IMR-90 (cell line): ENCODE measurements at regions not wholly inside any gene's neighbourhood (a gene's known extent, or its start where the extent isn't known, plus 50 kb on each side); places are given as distances from the start of the nearest gene placed in this dataset.

Experiments used
- ATAC-seq: fragments of 200-7000 bp; cut with Tn5 transposase; 2 replicates; pipeline ENCODE4 v1.9.1; 2020; ENCODE audit warnings: low read depth, mild to moderate bottlenecking, moderate library complexity
- BruUV-seq: library from RNA; stranded (reverse); fragments of 400-500 nt; replicated peaks from 2 replicates; lab custom pipeline; 2021; lab: Mats Ljungman, UMichigan
- CTCF ChIA-PET: fragments of 300-600 bp; formaldehyde crosslinking; extraction: SDS; loops from one replicate; lab custom pipeline; 2021; ENCODE audit warnings: antibody characterized with exemption; lab: Yijun Ruan, JAX
- POLR2A ChIA-PET: fragments of 300-600 bp; sonication (Branson Sonifier 250); formaldehyde crosslinking; loops from one replicate; lab custom pipeline; 2022; ENCODE audit warnings: antibody characterized with exemption; ENCODE audit not compliant: unreplicated experiment; lab: Charles Lee
- DNase-seq: peaks from one replicate; pipeline ENCODE4 v3.0.0; 2013
- H2AFZ ChIP-seq: replicated peaks from 2 replicates; pipeline ENCODE3; 2013; ENCODE audit warnings: low read length, mild to moderate bottlenecking; ENCODE audit not compliant: poor library complexity
- H2AK5ac ChIP-seq: 2 replicates; pipeline ENCODE4 v1.6.1; 2013; ENCODE audit warnings: low read depth, low read length, inconsistent platforms
- H2AK9ac ChIP-seq: replicated peaks from 2 replicates; pipeline ENCODE3; 2013; ENCODE audit warnings: mild to moderate bottlenecking, low read depth, low read length, moderate library complexity; ENCODE audit not compliant: poor library complexity
- H2BK120ac ChIP-seq: 2 replicates; pipeline ENCODE4 v1.6.1; 2013; ENCODE audit warnings: low read depth, low read length, inconsistent platforms
- H2BK15ac ChIP-seq: 3 replicates; pipeline ENCODE4 v1.6.1; 2013; ENCODE audit warnings: low read depth, low read length, inconsistent platforms
- H2BK20ac ChIP-seq: 2 replicates; pipeline ENCODE4 v1.6.1; 2013; ENCODE audit warnings: low read depth, mild to moderate bottlenecking, inconsistent platforms, low read length, moderate library complexity
- H2BK5ac ChIP-seq: 2 replicates; pipeline ENCODE4 v1.6.1; 2013; ENCODE audit warnings: mild to moderate bottlenecking, low read depth, low read length, inconsistent platforms; ENCODE audit not compliant: poor library complexity, severe bottlenecking
- H3K14ac ChIP-seq: replicated peaks from 2 replicates; pipeline ENCODE4 v1.6.1; 2013; ENCODE audit warnings: low read depth, low read length, inconsistent platforms
- H3K18ac ChIP-seq: 2 replicates; pipeline ENCODE4 v1.6.1; 2013; ENCODE audit warnings: low read depth, low read length, control low read depth
- H3K23ac ChIP-seq: 2 replicates; pipeline ENCODE4 v1.6.1; 2013; ENCODE audit warnings: low read depth, low read length, inconsistent platforms
- H3K27ac ChIP-seq: 2 replicates; pipeline ENCODE4 v1.5.1; 2013; ENCODE audit warnings: mild to moderate bottlenecking, control low read depth, low read length; ENCODE audit not compliant: insufficient read depth
- H3K27me3 ChIP-seq: 2 replicates; pipeline ENCODE4 v1.6.1; 2013; ENCODE audit warnings: low read length; ENCODE audit not compliant: control insufficient read depth, insufficient read depth
- H3K36me3 ChIP-seq: 2 replicates; pipeline ENCODE4 v1.6.1; 2013; ENCODE audit warnings: low read length, mixed read lengths; ENCODE audit not compliant: control insufficient read depth, insufficient read depth
- H3K4ac ChIP-seq: 2 replicates; pipeline ENCODE4 v1.6.1; 2013; ENCODE audit warnings: low read depth, low read length, inconsistent platforms
- H3K4me1 ChIP-seq: 2 replicates; pipeline ENCODE4 v1.6.1; 2013; ENCODE audit warnings: low read length, mixed read lengths; ENCODE audit not compliant: control insufficient read depth, insufficient read depth
- H3K4me2 ChIP-seq: 2 replicates; pipeline ENCODE4 v1.6.1; 2013; ENCODE audit warnings: low read depth, mild to moderate bottlenecking, control low read depth, low read length, moderate library complexity
- H3K4me3 ChIP-seq: 2 replicates; pipeline ENCODE4 v1.5.1; 2013; ENCODE audit warnings: low read depth, mild to moderate bottlenecking, control low read depth, low read length, moderate library complexity; ENCODE audit not compliant: insufficient read depth
- H3K56ac ChIP-seq: 2 replicates; pipeline ENCODE4 v1.6.1; 2013; ENCODE audit warnings: low read length, inconsistent platforms; ENCODE audit not compliant: insufficient read depth; ENCODE audit errors: extremely low read depth
- H3K79me1 ChIP-seq, 2 experiments: 2 replicates each; pipeline ENCODE4 v1.6.1; 2013; ENCODE audit warnings: low read length in 2 of 2, inconsistent platforms in 1 of 2, low read depth in 1 of 2
- H3K9ac ChIP-seq: 2 replicates; pipeline ENCODE4 v1.6.1; 2013; ENCODE audit warnings: low read depth, low read length, control low read depth
- H3K9me1 ChIP-seq: 2 replicates; pipeline ENCODE4 v1.6.1; 2013; ENCODE audit warnings: low read length, inconsistent platforms; ENCODE audit not compliant: insufficient read depth
- H3K9me3 ChIP-seq: 2 replicates; pipeline ENCODE4 v1.6.1; 2013; ENCODE audit warnings: low read length; ENCODE audit not compliant: control insufficient read depth, insufficient read depth
- H4K20me1 ChIP-seq: 2 replicates; pipeline ENCODE4 v1.6.1; 2013; ENCODE audit warnings: low read length, inconsistent platforms; ENCODE audit not compliant: insufficient read depth
- H4K5ac ChIP-seq: 2 replicates; pipeline ENCODE4 v1.6.1; 2013; ENCODE audit warnings: mild to moderate bottlenecking, low read depth, low read length, control low read depth
- H4K8ac ChIP-seq, 2 experiments: 2 replicates each; pipeline ENCODE4 v1.6.1; 2013; ENCODE audit warnings: low read depth in 2 of 2, low read length in 2 of 2, control low read depth in 1 of 2, inconsistent platforms in 1 of 2
- H4K91ac ChIP-seq: 2 replicates; pipeline ENCODE4 v1.6.1; 2013; ENCODE audit warnings: low read depth, low read length, inconsistent platforms; ENCODE audit not compliant: insufficient read depth
- FOS ChIP-seq: fragments of 150-350 bp; IDR thresholded peaks from 2 replicates; pipeline ENCODE4 v1.6.1; 2016; ENCODE audit warnings: low read depth, low read length
- MAFK ChIP-seq: IDR thresholded peaks from 2 replicates; pipeline ENCODE4 v1.6.1; 2012; ENCODE audit warnings: low read depth, low read length, improper control_type of control experiment
- MAZ ChIP-seq: IDR thresholded peaks from 2 replicates; pipeline ENCODE4 v1.6.1; 2012; ENCODE audit warnings: low read depth, mild to moderate bottlenecking, low read length, improper control_type of control experiment, moderate library complexity, borderline replicate concordance
- RAD21 ChIP-seq: IDR thresholded peaks from 2 replicates; pipeline ENCODE4 v1.6.1; 2012; ENCODE audit warnings: low read length, improper control_type of control experiment
- RCOR1 ChIP-seq: IDR thresholded peaks from 2 replicates; pipeline ENCODE4 v1.6.1; 2012; ENCODE audit warnings: mild to moderate bottlenecking, low read length, improper control_type of control experiment; ENCODE audit not compliant: insufficient replicate concordance
- SMC3 ChIP-seq: fragments of 150-350 bp; IDR thresholded peaks from 2 replicates; pipeline ENCODE4 v1.6.1; 2016; ENCODE audit warnings: low read depth, mild to moderate bottlenecking, antibody characterized with exemption, low read length, moderate library complexity
- WGBS, 2 experiments: methylation state at CpG; one replicate each; pipeline versions ENCODE4 v1.1.5 to v1.1.7; 2013; ENCODE audit warnings: missing lambda C conversion rate in 2 of 2; ENCODE audit not compliant: insufficient read length in 1 of 2; ENCODE audit errors: extremely low coverage in 2 of 2; 5-methylcytosine and 5-hydroxymethylcytosine counted together
- dilution Hi-C: fragments of 300-500 bp; cut with HindIII; formaldehyde crosslinking; loops from one replicate; pipeline ENCODE4 v1.14.3; 2018; ENCODE audit warnings: low sequenced_read_pairs; ENCODE audit not compliant: unreplicated experiment
- in situ Hi-C: fragments of 300-500 bp; cut with MboI; formaldehyde crosslinking; loops from 3 replicates; pipeline ENCODE4 v1.14.3; 2019; ENCODE audit warnings: low sequenced_read_pairs, inconsistent platforms, mixed read lengths
- intact Hi-C: fragments of 100-400 bp; cut with micrococcal nuclease; formaldehyde crosslinking; loops from 2 replicates; pipeline ENCODE4 v1.10.0; 2022
- TF ChIP-seq, protein P1 (sequence below): fragments of 150-350 bp; IDR thresholded peaks from 2 replicates; pipeline ENCODE4 v1.6.1; 2016; ENCODE audit warnings: low read depth, mild to moderate bottlenecking, low read length, moderate library complexity, borderline replicate concordance

DNA sequence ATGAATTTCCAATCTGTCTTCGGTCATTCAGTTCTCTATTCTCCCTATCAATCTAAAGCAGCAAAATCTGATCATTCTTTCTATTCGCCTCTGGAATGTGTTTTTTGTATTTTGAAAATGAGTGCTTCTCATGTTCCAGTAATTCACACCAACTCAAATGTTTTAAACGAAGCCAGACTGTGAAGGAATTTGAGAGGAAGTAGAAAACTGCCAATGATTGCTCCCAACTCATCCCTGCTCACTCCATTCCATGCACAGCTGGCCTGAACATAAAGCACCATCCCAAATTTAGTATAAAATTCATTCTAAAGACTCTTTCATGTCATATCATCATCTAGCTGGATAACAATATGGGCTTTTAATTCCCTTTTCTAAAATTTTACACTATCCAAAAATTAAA is 123.8 kb downstream of the DUSP6 start (continued):
- TF ChIP-seq, protein P1, sequence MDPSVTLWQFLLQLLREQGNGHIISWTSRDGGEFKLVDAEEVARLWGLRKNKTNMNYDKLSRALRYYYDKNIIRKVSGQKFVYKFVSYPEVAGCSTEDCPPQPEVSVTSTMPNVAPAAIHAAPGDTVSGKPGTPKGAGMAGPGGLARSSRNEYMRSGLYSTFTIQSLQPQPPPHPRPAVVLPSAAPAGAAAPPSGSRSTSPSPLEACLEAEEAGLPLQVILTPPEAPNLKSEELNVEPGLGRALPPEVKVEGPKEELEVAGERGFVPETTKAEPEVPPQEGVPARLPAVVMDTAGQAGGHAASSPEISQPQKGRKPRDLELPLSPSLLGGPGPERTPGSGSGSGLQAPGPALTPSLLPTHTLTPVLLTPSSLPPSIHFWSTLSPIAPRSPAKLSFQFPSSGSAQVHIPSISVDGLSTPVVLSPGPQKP, result no peak
- TF ChIP-seq MAFK (no peak), SMC3 (no peak), FOS (no peak), RAD21 (no peak)

GRCh38 chr12:89227774-89228173 is 124.5 kb downstream of the DUSP6 start:
- H3K4me2 ChIP-seq, result no peak overlapping the region
- H3K9me1 ChIP-seq, result peaks cover 2% of the 10 kb centered on the region
- no peak overlapping the region for H2BK5ac ChIP-seq
- POLR2A ChIA-PET, result no interaction called here
- TF ChIP-seq MAZ (no peak), FOS (no peak), RCOR1 (no peak)
- H3K79me1 ChIP-seq, result no peaks in the 10 kb centered on the region; a peak in 1 of 4 replicates
- no peak overlapping the region for H2AFZ ChIP-seq
- peak overlapping the region; percentile 73; the same call in 1 of the 2 replicates for H3K14ac ChIP-seq
- H3K56ac ChIP-seq, result no peak overlapping the region
- H3K27ac ChIP-seq, result no peak overlapping the region
- no peak overlapping the region for H2BK20ac ChIP-seq
- WGBS, 2 experiments, result no CpG with 5 or more reads among the region's 2 CpGs
- H3K9ac ChIP-seq, result no peak overlapping the region
- intact Hi-C loops (loop anchor here (5.0 kb wide), 1 partner anchor 120 kb away; no protein-coding TSS in a partner anchor), in situ Hi-C loops (no loop called here), dilution Hi-C loops (no loop called here)
- no peak overlapping the region for H4K8ac ChIP-seq
- H3K4ac ChIP-seq, result peak overlapping the region; percentile 42
- no peak for DNase-seq
- H3K36me3 ChIP-seq, result no peaks in the 10 kb centered on the region
- H2AK5ac ChIP-seq, result peak overlapping the region; percentile 21
- H3K23ac ChIP-seq, result no peak overlapping the region
- no peaks in the 10 kb centered on the region for H4K20me1 ChIP-seq
- H4K91ac ChIP-seq, result no peak overlapping the region
- ATAC-seq, result no peak
- H3K18ac ChIP-seq, result peak overlapping the region; percentile 67; the same call in 1 of the 2 replicates
- CTCF ChIA-PET, result no interaction called here
- BruUV-seq, result no TSS peak
- no peak overlapping the region for H4K5ac ChIP-seq
- no peak overlapping the region for H2AK9ac ChIP-seq
- peaks cover 4% of the 10 kb centered on the region for H3K4me1 ChIP-seq
- H3K4me3 ChIP-seq, result no peak overlapping the region
- H3K9me3 ChIP-seq, result no peaks in the 10 kb centered on the region
- H2BK15ac ChIP-seq, result peak overlapping the region; percentile 75
- no peaks in the 10 kb centered on the region for H3K27me3 ChIP-seq
- peak overlapping the region; percentile 44; the same call in 1 of the 2 replicates for H2BK120ac ChIP-seq
